ENCODE measurements at regions not wholly inside any gene's neighbourhood (a gene's known extent, or its start where the extent isn't known, plus 50 kb on each side); places are given as distances from the start of the nearest gene placed in this dataset.

- TF ChIP-seq CTCF (conservative IDR thresholded peaks at IDR 0.05; ENCODE audit: low read depth in 2 of 2) = no peak
- no peak for TF ChIP-seq JUNB (IDR thresholded peaks at IDR 0.05; ENCODE audit: unreplicated experiment)
- no peak for TF ChIP-seq EZH2 (IDR thresholded peaks at IDR 0.05; ENCODE audit: low read depth, unreplicated experiment)
- TF ChIP-seq POLR2AphosphoS5 (IDR thresholded peaks at IDR 0.05; ENCODE audit: low read depth) = no peak
- no peak for TF ChIP-seq CREB1 (CRISPR knock-in tag; IDR thresholded peaks at IDR 0.05; ENCODE audit: low read depth)
Observed at GRCh38 chr22:48955351-48956311, 872.0 kb downstream of the BRD1 start.

All from GM23338 (cell line).